ENCODE measurements at regions not wholly inside any gene's neighbourhood (a gene's known extent, or its start where the extent isn't known, plus 50 kb on each side); places are given as distances from the start of the nearest gene placed in this dataset.
"Not testable (repeated sequence)": the region's sequence is repeated elsewhere in the genome, so short reads cannot be mapped to it uniquely, and the experiment has no call there.

- 80% methylated on average over 13 of the region's 13 CpGs for WGBS (ENCODE audit: low lambda C conversion rate)
- H3K36me3 ChIP-seq (replicated peaks in 1 of 2; ENCODE audit: control insufficient read depth in 1 of 2, insufficient read depth in 2 of 2, low read length in 1 of 2); H3K79me2 ChIP-seq (ENCODE audit: insufficient read depth); DNase-seq; H3K27me3 ChIP-seq (ENCODE audit: insufficient read depth); H3K9me2 ChIP-seq; POLR2A ChIA-PET; H2AFZ ChIP-seq (ENCODE audit: low read depth); H3K27ac ChIP-seq (ENCODE audit: low read depth in 2 of 2, low read length in 1 of 2); H4K20me1 ChIP-seq (ENCODE audit: insufficient read depth); H3K9ac ChIP-seq; H3K9me3 ChIP-seq; H3K4me1 ChIP-seq (ENCODE audit: control insufficient read depth in 1 of 2, insufficient read depth in 2 of 2, low read depth in 1 of 2, low read length in 1 of 2); CTCF ChIA-PET; H3K4me2 ChIP-seq; H3F3A ChIP-seq (replicated peaks; ENCODE audit: insufficient read depth); H3K4me3 ChIP-seq (ENCODE audit: low read depth in 2 of 2, low read length in 1 of 2): not testable (repeated sequence)
Measured at GRCh38 chr5:106978582-106979165, 692.1 kb downstream of the EFNA5 start.

GRCh38 chr5:106976363-106976762 lies 694.4 kb downstream of the EFNA5 start:
- CTCF ChIA-PET = no interaction called here
- Histone ChIP-seq H3K4me2 (no peak overlapping the region), H3F3A (replicated peaks; ENCODE audit: insufficient read depth) (no peaks in the 10 kb centered on the region), H3K27ac (ENCODE audit: low read depth in 2 of 2, low read length in 1 of 2) (no peak overlapping the region), H3K9ac (no peak overlapping the region), H3K27me3 (ENCODE audit: insufficient read depth) (no peaks in the 10 kb centered on the region), H3K36me3 (replicated peaks in 1 of 2; ENCODE audit: control insufficient read depth in 1 of 2, insufficient read depth in 2 of 2, low read length in 1 of 2) (no peaks in the 10 kb centered on the region), H3K9me2 (no peaks in the 10 kb centered on the region), H2AFZ (ENCODE audit: low read depth) (no peak overlapping the region), H3K9me3 (no peaks in the 10 kb centered on the region), H3K4me3 (ENCODE audit: low read depth in 2 of 2, low read length in 1 of 2) (no peak overlapping the region), H4K20me1 (ENCODE audit: insufficient read depth) (no peaks in the 10 kb centered on the region), H3K4me1 (ENCODE audit: control insufficient read depth in 1 of 2, insufficient read depth in 2 of 2, low read depth in 1 of 2, low read length in 1 of 2) (no peaks in the 10 kb centered on the region; a peak in 1 of 4 replicates), H3K79me2 (ENCODE audit: insufficient read depth) (no peaks in the 10 kb centered on the region)
- 89% methylated on average over 3 of the region's 3 CpGs for WGBS (ENCODE audit: low lambda C conversion rate)
- TF ChIP-seq GATA2 (CRISPR knock-in tag; IDR thresholded peaks at IDR 0.05) (no peak), CTCF (IDR thresholded peaks at IDR 0.05) (no peak), RCOR1 (IDR thresholded peaks at IDR 0.05; ENCODE audit: low read length) (no peak), SMC3 (IDR thresholded peaks at IDR 0.05; ENCODE audit: low read depth, low read length) (no peak), NFIC (IDR thresholded peaks at IDR 0.05; ENCODE audit: borderline replicate concordance) (no peak), FOXM1 (IDR thresholded peaks at IDR 0.05; ENCODE audit: low read depth) (no peak)
- POLR2A ChIA-PET = no interaction called here
- no peak for DNase-seq

GRCh38 chr5:106974272-106974671 lies 696.5 kb downstream of the EFNA5 start:
- POLR2A ChIA-PET = no interaction called here
- Histone ChIP-seq H3K9me3 (no peaks in the 10 kb centered on the region), H3K27ac (ENCODE audit: low read depth in 2 of 2, low read length in 1 of 2) (no peak overlapping the region), H3K36me3 (replicated peaks in 1 of 2; ENCODE audit: control insufficient read depth in 1 of 2, insufficient read depth in 2 of 2, low read length in 1 of 2) (no peaks in the 10 kb centered on the region), H3K27me3 (ENCODE audit: insufficient read depth) (no peaks in the 10 kb centered on the region), H2AFZ (ENCODE audit: low read depth) (no peak overlapping the region), H4K20me1 (ENCODE audit: insufficient read depth) (no peaks in the 10 kb centered on the region), H3K9ac (no peak overlapping the region), H3K79me2 (ENCODE audit: insufficient read depth) (no peaks in the 10 kb centered on the region), H3F3A (replicated peaks; ENCODE audit: insufficient read depth) (no peaks in the 10 kb centered on the region), H3K9me2 (no peaks in the 10 kb centered on the region), H3K4me2 (no peak overlapping the region), H3K4me1 (ENCODE audit: control insufficient read depth in 1 of 2, insufficient read depth in 2 of 2, low read depth in 1 of 2, low read length in 1 of 2) (no peaks in the 10 kb centered on the region; a peak in 1 of 4 replicates), H3K4me3 (ENCODE audit: low read depth in 2 of 2, low read length in 1 of 2) (no peak overlapping the region)
- CTCF ChIA-PET = interaction anchor here (0.5 kb wide), 1 partner anchor 1178 kb away, joined by 3 read pairs; no protein-coding TSS in a partner anchor
- no peak for DNase-seq
- TF ChIP-seq USF2 (IDR thresholded peaks at IDR 0.05; ENCODE audit: borderline replicate concordance, low read depth, low read length) (no peak), RFX5 (IDR thresholded peaks at IDR 0.05; ENCODE audit: low read length) (no peak)
- WGBS (ENCODE audit: low lambda C conversion rate) = 47% methylated on average over 2 of the region's 2 CpGs
